Choroid plexus epithelial cell (primary cell): ENCODE measurements at regions not wholly inside any gene's neighbourhood (a gene's known extent, or its start where the extent isn't known, plus 50 kb on each side); places are given as distances from the start of the nearest gene placed in this dataset.

ENCODE experiments used
- DNase-seq: peaks from one replicate; pipeline ENCODE4 v3.0.0-alpha.2; 2010; ENCODE audit warnings: low read depth
- H3K4me3 ChIP-seq: 2 replicates; pipeline ENCODE4 v1.5.1; 2011; ENCODE audit warnings: low read depth, mild to moderate bottlenecking, control low read depth, low read length, moderate library complexity
- TF ChIP-seq, protein P1 (sequence below): conservative IDR thresholded peaks from 2 replicates; pipeline ENCODE4 v1.5.1; 2011; ENCODE audit warnings: low read depth, mild to moderate bottlenecking, control low read depth, inconsistent platforms, low read length, moderate library complexity

DNA sequence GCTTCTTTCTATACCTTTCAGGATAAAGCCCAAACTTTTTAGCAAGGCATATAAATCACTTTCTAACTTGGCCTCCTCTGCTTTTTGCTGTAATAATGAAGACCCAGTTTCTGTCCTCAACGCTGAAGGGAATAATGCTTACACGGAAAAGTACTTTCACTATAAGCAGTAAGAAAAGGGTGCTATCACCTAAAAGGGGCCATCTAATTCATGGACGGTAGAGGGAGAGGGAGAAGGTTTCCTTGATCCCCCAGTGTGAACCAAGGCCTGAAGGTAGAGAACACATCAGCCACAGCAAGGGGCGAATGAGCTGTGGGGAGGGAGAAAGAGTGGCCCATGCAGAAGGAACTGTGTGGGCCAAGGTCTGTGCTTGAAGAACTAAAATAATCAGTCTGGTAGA is 417.7 kb upstream of the CLINT1 start:
- TF ChIP-seq, protein P1, sequence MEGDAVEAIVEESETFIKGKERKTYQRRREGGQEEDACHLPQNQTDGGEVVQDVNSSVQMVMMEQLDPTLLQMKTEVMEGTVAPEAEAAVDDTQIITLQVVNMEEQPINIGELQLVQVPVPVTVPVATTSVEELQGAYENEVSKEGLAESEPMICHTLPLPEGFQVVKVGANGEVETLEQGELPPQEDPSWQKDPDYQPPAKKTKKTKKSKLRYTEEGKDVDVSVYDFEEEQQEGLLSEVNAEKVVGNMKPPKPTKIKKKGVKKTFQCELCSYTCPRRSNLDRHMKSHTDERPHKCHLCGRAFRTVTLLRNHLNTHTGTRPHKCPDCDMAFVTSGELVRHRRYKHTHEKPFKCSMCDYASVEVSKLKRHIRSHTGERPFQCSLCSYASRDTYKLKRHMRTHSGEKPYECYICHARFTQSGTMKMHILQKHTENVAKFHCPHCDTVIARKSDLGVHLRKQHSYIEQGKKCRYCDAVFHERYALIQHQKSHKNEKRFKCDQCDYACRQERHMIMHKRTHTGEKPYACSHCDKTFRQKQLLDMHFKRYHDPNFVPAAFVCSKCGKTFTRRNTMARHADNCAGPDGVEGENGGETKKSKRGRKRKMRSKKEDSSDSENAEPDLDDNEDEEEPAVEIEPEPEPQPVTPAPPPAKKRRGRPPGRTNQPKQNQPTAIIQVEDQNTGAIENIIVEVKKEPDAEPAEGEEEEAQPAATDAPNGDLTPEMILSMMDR: no peak
- H3K4me3 ChIP-seq: no peak overlapping the region

DNA sequence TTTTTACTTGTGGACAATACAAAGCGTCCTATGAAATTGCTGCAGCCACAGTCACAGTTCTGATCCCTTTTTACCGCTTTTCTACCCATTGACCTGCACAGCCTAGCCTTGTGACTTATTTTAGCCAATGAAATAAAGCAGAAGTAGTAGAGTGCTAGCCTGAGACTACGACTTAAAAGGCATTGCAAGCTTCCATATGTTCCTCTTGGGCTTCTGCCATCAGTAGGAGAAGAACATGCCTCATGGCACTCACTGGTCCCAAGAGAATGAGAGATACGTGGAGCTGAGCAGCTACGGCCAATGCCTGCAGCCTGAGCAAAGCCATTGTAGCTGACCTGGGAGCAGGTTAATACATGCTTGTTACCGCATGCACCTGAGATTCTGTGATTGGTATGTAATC is 416.6 kb upstream of the CLINT1 start:
- TF ChIP-seq, protein P1: no peak
- DNase-seq: no peak
- no peak overlapping the region for H3K4me3 ChIP-seq

More for the DNA sequence above, 417.7 kb upstream of the CLINT1 start:
- no peak for DNase-seq

DNA sequence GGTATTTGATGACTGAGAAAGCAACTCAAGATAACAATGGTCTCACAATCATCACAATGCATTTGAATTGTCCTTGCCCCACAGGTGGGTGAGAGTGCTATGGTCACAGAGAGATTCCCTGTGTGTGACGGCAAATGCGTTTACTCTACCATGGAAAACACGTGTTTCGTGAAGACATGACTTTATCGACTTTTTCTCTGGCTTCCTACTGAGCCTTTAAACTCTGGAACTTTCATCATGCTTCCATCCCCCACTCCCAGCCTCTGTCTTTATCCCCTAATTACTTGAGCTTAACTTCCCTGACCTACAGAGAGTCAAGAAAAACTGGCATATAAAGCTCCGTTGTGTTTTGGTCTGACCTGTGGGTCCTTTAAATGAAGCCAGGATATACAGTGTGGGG is 414.1 kb upstream of the CLINT1 start:
- DNase-seq: no peak
- no peak overlapping the region for H3K4me3 ChIP-seq
- TF ChIP-seq, protein P1: no peak

- DNase-seq: no peak
- TF ChIP-seq, protein P1: no peak
- no peak overlapping the region for H3K4me3 ChIP-seq
Observed at GRCh38 chr5:158272409-158272808, 413.5 kb upstream of the CLINT1 start.

- no peak overlapping the region for H3K4me3 ChIP-seq
- TF ChIP-seq, protein P1: no peak
- DNase-seq: no peak
Observed at GRCh38 chr5:158270996-158271554, 412.1 kb upstream of the CLINT1 start.

- no peak for DNase-seq
- TF ChIP-seq, protein P1: no peak
Observed at GRCh38 chr5:158268286-158268685, 409.3 kb upstream of the CLINT1 start.

GRCh38 chr5:158267228-158267627 is 408.3 kb upstream of the CLINT1 start:
- TF ChIP-seq, protein P1: no peak
- no peak for DNase-seq
- H3K4me3 ChIP-seq: no peak overlapping the region

More at GRCh38 chr5:158268286-158268685, 409.3 kb upstream of the CLINT1 start:
- no peak overlapping the region for H3K4me3 ChIP-seq
